ENCODE measurements at regions not wholly inside any gene's neighbourhood (a gene's known extent, or its start where the extent isn't known, plus 50 kb on each side); places are given as distances from the start of the nearest gene placed in this dataset.

GRCh38 chr12:126492181-126492580 is 1426.9 kb downstream of the AACS start:
- TF ChIP-seq CTCF (conservative IDR thresholded peaks at IDR 0.05) (no peak), ZFX (IDR thresholded peaks at IDR 0.05) (no peak)
